ENCODE measurements at regions not wholly inside any gene's neighbourhood (a gene's known extent, or its start where the extent isn't known, plus 50 kb on each side); places are given as distances from the start of the nearest gene placed in this dataset.

DNA sequence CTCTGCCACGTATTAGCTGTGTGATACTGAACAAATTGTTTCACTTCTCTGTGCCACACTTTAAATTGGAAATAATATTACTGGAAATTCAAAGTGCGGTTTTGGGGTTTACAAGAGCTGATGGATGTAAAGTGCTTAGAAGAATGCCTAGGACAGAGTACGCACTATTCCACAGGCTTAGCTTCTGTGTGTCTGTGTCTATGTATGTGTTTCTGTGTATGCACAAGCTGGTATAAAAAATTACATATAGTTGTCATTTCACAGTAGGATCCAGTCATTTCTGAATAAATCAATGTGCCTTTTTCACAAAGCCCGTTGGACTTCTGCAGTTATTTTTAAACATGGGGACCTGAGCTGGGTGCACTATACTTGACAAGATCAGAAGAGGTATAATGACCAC is 370.4 kb downstream of the TUSC7 start:
- no peak for DNase-seq (ENCODE audit: low read depth in 3 of 3)

DNA sequence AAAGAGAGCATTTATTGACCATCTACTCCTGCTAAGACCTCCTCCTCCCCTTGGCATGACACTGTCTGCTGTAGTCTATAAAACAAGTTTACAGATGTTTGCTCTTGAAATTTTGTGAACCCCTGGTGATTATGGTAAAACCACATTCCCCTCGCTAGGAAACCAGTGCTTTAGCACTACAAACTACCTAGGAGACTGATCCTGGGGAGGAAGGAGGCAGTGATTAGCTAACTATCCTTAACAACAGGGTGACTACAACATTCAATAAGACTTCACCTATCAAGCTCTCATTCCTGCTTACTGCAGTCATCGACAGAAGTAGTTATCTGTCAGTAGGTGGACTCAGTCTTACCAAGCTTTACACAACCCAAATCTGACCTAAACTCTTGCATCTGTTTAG is 371.3 kb downstream of the TUSC7 start:
- no peak for DNase-seq (ENCODE audit: low read depth in 3 of 3)

DNA sequence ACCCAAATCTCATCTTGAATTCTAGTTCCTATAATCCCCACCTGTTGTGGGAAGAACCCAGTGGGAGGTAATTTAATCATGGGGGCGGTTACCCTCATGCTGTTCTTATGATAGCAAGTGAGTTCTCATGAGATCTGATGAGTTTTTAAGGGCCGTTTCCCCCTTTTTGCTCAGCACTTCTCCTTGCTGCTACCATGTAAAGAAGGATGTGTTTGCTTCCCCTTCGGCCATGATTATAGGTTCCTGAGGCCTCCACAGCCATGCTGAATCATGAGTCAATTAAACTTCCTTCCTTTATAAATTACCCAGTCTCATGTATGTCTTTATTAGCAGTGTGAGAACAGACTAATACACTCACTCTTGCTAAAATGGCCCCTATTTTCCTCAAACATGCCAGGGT is 374.7 kb downstream of the TUSC7 start:
- DNase-seq (ENCODE audit: low read depth in 3 of 3), result no peak

DNA sequence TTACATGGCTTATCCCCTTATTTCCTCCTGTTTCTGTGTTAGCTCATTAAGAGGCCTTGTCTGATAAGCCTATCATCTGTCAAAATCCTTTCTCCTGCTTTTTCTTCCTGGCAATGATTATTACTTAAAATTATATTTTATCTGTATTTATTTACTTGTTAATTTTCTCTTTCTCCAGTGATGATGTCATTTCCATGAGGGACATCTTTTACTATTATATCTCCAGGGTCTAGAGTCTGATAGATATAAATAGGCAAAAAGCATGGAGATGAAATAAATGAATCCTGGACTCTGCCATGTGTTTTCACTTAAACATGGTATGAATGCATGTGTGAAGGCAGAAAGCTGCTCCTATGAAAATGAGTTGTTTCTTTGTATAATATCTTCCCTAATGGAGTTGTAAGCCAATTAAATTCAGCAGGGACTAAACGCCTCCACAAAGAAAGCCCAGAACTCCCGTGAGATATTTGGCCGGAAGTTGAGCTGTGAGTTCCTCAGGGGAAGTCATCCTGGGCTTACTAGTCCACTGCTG is 375.2 kb downstream of the TUSC7 start:
- DNase-seq (ENCODE audit: low read depth in 3 of 3), result no peak

DNA sequence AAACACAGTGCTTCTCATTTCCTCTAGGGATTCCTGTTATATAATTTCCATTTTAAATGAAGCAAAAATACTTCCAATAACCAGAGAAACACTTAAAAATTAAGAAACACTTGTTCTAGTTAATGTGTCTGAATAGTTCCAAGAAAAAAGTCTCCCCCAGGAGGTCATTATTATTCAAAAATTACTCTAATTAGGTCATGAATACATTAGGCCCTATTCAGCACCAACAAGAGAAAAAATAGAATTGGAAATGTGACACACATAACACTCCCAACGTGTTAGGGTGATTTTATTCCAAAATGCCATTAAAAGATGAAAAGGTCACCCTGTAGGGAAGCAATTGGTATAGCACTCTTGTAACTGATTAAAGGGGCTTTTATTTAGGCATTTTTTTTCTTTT is 382.1 kb downstream of the TUSC7 start:
- no peak for DNase-seq (ENCODE audit: low read depth in 3 of 3)

DNA sequence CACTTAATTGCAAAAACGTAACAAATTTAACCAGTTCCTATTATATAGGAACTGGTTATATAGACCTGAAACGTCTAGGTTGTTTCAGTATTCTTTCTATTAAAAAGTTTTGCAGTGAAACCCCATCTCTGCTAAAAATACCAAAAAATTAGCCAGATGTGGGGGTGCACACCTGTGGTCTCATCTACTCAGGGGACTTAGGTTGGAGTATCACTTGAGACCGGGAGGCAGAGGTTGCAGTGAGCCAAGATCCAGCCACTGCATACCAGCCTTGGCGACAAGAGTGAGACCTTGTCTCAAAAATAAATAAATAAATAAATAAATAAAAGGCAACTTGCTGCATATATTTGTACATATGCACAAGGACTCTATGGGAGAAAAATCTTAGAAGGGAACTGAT is 387.0 kb downstream of the TUSC7 start:
- no peak for DNase-seq (ENCODE audit: low read depth in 3 of 3)

DNA sequence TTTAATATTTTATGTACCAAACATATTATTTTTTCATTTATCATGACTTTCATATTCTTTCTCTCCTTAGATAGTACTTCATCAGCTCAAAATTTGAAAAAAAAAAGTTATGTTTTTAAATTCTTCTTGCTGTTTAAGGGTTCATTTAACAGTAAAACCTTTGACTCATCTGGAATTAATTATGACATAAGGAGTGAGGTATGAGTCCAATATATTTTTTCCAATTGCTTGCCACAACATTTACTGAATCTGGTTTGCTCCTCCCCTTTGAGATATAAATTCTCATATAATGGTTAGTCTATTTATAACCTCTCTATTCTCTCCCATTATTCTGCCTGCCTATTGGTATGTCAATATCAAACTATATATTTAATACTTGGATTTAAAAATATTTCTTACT is 387.8 kb downstream of the TUSC7 start:
- DNase-seq (ENCODE audit: low read depth in 3 of 3), result no peak

DNA sequence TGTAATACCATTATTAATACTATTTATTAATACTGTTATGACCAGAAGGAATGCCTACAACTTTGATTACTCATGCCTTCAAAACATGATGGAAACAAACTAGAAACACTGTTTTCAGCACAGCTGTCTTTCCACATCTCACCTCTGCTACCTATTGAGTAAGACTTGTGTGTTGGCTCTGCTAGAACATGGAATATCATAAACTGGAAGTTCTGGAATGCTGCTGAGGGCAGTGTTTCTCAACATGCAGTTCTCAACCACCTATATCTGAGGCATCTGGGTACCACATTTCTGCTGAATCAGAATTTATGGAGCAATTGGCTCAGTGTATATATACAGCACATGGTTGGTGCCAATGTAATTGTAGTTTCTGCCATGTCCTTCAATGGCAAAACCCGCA is 392.1 kb downstream of the TUSC7 start:
- DNase-seq (ENCODE audit: low read depth in 3 of 3), result no peak

DNA sequence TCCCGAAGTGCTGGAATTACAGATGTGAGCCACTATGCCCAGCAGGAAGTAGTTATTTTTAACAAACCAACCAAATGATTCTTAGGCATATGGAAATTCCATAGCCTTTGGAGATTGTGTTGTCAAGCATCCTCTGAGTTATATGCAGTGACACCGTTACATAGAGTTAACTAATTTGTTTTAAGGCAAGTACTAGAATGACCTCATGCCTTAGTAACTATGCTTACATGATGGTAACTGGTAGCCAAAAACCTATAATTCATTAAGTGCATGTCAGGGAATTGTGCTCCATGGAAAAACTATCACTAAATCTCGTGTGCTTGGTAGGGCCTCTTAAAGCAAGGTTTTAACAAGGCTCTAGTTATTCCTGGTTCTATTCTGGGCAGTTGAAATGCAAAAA is 392.8 kb downstream of the TUSC7 start:
- DNase-seq (ENCODE audit: low read depth in 3 of 3), result no peak

DNA sequence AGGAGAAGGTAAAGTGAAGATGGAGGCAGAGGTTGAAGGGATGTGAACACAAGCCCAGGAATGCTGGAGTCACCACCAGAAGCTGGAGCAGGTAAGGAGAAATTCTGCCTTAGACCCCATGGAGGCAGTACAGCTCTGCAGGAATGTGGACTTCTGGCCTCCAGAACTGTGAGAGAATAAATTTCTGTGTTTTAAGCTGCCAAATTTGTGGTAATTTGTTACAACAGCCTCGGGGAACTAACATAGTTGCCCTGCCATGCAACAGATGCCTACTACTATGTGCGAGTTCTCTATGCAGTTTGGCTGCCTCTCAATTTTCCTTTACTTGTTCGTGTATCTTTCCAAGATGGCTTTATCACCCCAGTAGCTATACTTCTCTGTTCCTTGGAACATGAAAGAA is 394.1 kb downstream of the TUSC7 start:
- no peak for DNase-seq (ENCODE audit: low read depth in 3 of 3)

DNA sequence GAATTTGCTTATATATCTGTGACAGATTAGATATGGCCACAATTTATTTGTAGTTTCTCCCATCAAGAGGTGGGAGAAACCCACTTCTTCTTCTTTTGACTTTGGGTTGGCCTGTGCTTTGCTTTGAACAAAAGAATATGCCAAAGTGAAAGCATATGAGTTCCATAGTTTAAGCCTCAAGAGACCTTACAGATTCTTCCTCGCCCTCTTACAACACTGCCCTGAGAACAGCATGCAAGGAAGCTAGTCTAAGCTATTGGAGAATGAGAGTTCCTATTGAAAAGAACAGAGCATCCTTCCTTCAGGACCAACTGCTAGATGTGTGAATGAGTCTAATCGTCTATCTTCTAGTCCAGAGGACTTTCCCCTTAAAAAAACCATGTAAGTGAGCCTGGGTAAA is 394.8 kb downstream of the TUSC7 start:
- DNase-seq (ENCODE audit: low read depth in 3 of 3), result no peak

DNA sequence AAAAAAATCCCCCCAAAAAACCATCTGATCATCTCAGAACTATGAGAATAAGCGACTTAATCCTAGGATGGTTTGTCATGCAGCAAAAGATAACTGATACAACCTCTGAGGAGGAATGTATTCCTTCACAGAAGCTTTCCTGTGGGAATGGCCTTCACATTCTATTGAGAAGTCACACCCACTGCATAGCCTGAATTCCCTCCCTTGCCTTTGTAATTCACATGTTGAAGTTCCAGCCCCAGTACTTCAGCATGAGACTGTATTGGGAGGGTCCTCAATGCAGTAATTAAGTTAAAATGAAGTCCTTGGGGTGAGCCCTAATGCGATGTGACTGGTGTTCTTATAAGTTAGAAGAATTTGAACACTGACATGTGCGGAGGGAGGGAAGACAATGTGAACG is 395.2 kb downstream of the TUSC7 start:
- DNase-seq (ENCODE audit: low read depth in 3 of 3), result no peak

DNA sequence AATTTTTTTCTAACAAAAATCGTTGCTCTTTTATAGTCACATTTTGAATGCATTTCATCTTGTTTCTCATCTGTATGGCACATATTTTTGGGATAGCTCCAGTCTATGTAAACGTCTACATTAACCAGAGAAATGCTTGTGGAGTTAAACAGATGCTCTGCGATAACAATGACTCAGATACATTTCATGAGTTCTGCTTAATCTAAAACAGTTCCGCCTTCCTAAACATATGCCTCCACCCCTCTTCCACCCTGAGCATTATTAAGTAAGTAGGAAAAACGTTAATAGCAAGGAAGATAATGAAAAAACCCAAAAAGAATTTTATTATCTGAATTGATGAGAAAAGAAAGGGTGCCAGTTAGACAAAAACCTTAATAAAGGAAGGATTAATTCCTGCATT is 396.1 kb downstream of the TUSC7 start:
- no peak for DNase-seq (ENCODE audit: low read depth in 3 of 3)

DNA sequence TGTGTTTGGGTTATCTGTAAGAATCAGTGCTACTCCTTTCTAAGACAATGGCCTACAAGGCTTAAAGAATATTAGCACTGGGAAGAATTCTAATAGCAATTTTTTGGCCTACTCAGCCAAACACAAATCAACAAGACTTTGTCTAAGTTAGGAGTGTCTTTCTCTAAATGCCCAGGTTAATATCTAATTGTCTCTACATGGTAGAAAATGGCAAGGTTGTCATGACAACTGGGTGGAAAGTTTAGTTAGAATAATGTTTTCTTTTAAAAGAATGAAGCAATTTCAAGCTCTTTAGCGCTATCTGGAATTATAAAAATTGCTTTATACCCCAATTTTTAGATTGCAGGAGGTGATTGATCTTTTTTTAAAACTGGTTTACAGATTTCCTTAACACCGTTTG is 396.8 kb downstream of the TUSC7 start:
- no peak for DNase-seq (ENCODE audit: low read depth in 3 of 3)

DNA sequence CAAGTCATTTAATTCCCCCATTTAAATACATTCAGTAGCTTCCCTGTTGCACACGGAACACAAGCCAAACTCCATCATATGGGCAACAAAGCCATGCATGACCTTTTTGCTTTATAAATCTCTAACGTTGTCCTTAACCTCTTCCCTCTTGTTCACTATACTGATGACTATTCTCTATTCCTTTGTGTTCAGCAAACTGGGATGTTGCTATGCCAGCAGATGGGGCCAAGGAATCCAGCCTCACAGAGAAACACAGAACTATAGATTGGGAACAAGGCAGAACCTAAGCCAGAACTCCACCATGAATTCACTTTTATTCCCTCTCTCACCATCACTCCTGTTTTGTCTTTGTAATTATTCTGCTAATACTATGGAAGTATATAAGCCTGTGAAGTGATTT is 398.4 kb downstream of the TUSC7 start:
- no peak for DNase-seq (ENCODE audit: low read depth in 3 of 3)

DNA sequence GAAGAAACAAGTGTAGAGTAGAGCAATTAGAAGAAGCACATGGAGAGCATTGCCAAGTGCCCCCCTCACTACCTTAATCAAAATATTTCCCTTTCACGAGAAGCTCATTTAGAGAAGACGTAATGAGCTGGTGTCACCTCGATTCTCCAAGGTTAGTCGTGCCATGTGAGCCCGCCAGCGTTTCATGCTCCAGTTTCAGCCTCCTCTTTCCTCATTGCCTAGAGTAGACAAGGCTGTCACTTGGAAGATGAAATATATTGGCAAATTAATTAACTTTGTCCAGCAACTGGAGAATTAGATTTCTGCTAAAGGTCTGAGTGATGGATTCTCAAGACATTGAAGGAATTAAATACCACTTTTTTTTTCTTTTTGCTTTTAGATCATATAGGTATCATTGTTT is 399.6 kb downstream of the TUSC7 start:
- no peak for DNase-seq (ENCODE audit: low read depth in 3 of 3)

DNA sequence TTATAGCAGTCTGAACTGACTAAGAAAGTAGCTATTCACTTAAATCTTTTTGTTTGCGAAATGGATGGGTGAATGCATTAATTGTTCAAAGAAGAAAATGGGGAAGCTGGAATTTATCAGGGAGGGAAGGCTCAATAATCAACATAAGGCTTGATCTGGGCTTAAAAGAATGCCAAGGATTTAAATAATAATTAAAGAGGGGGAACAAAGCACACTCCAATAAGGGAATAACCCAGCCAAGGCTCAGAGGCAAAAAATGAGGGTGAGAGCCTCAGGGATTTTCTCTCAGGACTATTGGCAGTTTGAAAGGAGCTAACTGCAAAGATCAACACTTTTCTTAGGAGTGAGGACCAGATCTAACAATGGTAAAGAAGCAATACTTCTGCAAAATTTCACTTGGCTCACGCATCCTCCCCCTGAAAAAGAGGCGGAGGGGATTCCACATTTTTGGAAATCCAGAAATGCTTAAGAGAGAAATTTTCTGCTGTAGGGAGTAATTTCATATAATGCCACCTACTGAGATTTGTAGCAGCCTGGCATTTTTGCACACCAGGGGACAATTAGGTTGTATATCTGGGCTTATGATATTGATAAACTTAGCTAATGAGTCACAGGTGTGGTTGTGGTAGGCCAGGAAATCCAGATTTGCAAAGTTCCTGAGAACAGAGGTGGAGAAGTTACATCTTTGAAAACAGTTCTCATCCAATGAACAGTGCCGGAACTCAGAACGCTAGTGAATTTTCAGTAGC is 405.1 kb downstream of the TUSC7 start:
- DNase-seq (ENCODE audit: low read depth in 3 of 3), result no peak

DNA sequence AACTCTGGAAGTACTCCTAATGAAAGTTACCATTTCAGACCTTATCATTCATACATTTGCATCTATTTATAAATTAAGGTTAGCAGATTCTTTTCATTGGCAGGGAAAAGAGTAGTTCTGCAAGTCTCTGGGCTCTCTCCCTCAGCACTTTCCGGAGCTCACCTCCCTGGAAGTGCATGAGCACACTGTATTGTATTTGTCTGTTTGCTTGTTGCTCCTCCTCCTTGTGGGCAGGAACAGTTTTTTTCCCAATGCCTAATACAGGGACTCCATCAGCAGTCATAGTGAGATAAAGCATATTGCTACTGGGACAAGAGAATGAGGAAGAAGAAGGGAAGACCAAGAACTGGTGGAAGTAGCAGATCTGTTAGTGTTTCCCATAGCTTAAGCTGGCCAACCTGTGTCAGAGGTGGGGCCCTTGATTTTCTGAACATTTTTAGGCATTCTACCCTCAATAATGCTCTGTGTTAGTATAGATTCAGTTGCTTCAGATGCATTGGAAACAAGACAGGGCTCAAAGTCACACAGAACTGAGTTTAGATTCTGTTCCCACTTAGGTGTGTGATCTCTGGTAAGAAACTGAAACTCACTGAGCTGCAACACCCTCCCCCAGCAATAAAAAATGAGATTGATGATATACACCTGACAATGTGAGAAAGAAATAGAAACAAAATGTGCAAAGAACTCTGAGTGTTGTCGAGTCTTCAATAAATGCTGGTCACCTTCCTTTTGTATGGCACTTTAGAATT is 407.8 kb downstream of the TUSC7 start:
- no peak for DNase-seq (ENCODE audit: low read depth in 3 of 3)

DNA sequence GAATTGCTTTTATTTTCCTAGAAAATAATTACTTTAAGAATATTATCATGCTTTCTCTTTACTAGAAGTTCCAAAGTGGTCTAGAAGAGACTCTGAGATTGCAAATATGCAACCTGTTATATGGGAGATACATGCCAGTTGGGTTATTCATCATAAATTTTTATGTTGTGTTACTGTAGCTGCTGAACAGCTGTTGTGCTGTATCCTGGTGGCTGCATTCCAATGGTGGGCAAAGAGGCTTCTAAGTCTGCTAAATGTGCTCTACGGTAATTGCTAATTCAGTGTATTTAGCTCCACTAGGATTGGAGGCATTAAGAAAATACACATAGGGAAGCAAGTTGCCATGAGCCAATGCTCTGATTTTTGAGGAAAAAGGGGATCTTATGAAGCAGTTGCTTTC is 409.0 kb downstream of the TUSC7 start:
- no peak for DNase-seq (ENCODE audit: low read depth in 3 of 3)

DNA sequence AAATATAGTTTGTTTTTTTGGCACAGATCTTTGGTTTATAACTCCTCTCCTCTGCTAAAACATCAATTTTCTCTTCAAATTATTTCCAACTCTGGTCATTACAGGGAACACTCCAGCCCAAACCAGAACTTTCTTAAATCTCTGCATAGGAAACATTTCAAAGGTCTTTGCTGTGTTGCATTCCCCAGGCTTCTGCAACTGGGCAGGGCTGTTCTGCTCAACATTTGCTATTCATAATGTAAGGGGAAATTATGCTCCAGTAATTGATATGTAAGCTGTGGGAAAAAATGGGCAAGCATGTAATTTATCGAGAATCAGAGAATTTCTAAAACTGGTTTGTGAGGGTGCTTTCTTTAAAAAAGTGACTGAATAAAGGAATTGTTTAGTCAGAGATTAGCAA is 410.4 kb downstream of the TUSC7 start:
- no peak for DNase-seq (ENCODE audit: low read depth in 3 of 3)

DNA sequence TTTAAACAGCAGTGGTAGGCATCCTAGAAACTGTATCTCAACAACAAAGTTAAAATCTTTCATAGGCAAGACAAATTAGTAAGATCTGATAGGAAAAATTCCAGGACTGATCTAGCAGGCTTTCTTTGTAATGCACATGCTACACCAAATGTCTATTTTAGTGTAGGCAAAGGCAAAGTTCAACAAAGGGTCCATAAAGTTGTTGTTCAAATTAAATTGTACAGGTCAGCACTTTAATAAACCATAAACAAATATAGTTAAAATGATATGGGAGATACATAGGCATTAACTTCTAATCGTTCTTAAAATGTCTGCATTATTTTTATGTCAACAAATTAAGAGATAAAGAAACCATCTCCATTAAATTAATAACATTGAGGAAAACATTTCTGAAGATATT is 413.0 kb downstream of the TUSC7 start:
- DNase-seq (ENCODE audit: low read depth in 3 of 3), result no peak

DNA sequence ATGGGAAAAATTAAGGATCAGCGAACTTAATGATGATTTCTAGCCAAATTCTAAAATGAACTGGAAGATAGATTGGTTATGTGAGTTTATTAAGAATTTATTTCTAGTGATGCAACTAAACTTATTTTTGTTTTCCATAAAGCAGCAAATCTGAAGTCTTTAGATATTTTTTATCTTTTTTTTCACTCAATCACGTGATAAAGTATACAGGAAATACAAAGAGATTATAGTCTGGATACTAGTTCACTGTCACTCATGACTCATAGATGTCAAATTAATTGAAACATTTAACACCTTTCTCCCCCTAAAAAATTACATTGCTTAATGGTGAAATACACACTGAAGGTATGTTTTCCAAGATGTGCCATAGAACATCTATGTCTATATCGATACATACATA is 416.9 kb downstream of the TUSC7 start:
- DNase-seq (ENCODE audit: low read depth in 3 of 3), result no peak

DNA sequence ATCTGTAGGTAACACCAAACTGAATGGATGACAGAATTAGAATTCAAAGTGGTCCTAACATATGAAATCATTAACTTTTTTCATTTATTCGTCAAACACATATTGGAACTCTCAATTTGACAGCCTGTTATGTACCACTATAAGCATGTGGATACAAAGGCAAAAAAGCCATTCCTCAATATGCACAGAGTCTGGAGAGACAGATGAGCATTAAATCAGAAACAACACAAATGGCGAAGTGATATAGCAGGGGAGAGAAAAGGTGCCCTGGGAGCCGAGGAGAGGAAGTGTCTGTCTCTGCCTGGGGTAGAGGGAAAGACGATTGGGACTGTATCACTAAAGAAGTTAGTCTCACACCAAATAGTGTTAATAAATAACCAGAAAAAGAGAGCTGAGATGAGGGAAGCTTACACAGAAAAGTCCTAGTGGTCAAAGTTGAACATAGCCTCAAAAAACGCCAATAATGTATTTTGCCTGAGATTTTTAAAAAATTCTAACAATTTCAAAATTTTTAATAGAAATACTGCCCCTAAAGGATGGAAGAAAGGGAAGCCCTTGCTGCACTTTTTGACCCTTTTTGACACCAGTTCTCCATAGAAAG is 417.5 kb downstream of the TUSC7 start:
- no peak for DNase-seq (ENCODE audit: low read depth in 3 of 3)
